Endothelial cell of umbilical vein (primary cell): ENCODE measurements at regions not wholly inside any gene's neighbourhood (a gene's known extent, or its start where the extent isn't known, plus 50 kb on each side); places are given as distances from the start of the nearest gene placed in this dataset.

Experiments
- CTCF ChIP-seq, 2 donors: IDR thresholded peaks; 1 replicate in 1 of 2; 2 replicates in 1 of 2; pipeline ENCODE4 v1.5.1; 2011; ENCODE audit warnings: low read length in 2 of 2, mild to moderate bottlenecking in 2 of 2, moderate library complexity in 2 of 2, control low read depth in 1 of 2, inconsistent platforms in 1 of 2, low read depth in 1 of 2; ENCODE audit not compliant: insufficient read depth in 1 of 2; ENCODE audit errors: extremely low read depth in 1 of 2
- EZH2 ChIP-seq: IDR thresholded peaks from 2 replicates; pipeline ENCODE4 v1.6.1; 2012; ENCODE audit warnings: borderline replicate concordance, low read depth, mild to moderate bottlenecking, moderate library complexity, low read length, inconsistent platforms; ENCODE audit not compliant: severe bottlenecking
- FOS ChIP-seq: IDR thresholded peaks from 2 replicates; pipeline ENCODE4 v1.6.1; 2011; ENCODE audit warnings: mild to moderate bottlenecking, low read length, moderate library complexity, borderline replicate concordance; ENCODE audit not compliant: insufficient read depth
- JUN ChIP-seq: IDR thresholded peaks from 2 replicates; pipeline ENCODE4 v1.6.1; 2011; ENCODE audit warnings: borderline replicate concordance, low read depth; ENCODE audit not compliant: insufficient read length, insufficient read depth
- MAX ChIP-seq: IDR thresholded peaks from 2 replicates; pipeline ENCODE4 v1.6.1; 2011; ENCODE audit not compliant: insufficient read depth, insufficient read length
- POLR2A ChIP-seq: IDR thresholded peaks from 2 replicates; pipeline ENCODE4 v1.6.1; 2012; ENCODE audit warnings: low read depth, mild to moderate bottlenecking, control low read depth, low read length
- POLR2AphosphoS5 ChIP-seq: IDR thresholded peaks from 2 replicates; pipeline ENCODE4 v1.6.1; 2012; ENCODE audit warnings: low read depth, mild to moderate bottlenecking, control low read depth, low read length, moderate library complexity; ENCODE audit not compliant: insufficient read depth

GRCh38 chr15:93278006-93278405, 189.0 kb upstream of the RGMA start:
- no peak for TF ChIP-seq CTCF (IDR thresholded peaks at IDR 0.05; ENCODE audit: extremely low read depth in 1 of 2, insufficient read depth in 1 of 2, low read depth in 1 of 2, low read length in 2 of 2)
- no peak for TF ChIP-seq POLR2A
- no peak for TF ChIP-seq JUN
- no peak for TF ChIP-seq POLR2AphosphoS5
- no peak for TF ChIP-seq EZH2
- TF ChIP-seq MAX: no peak
- no peak for TF ChIP-seq FOS
